Germinal center (tissue), 1 donor: ENCODE measurements at regions not wholly inside any gene's neighbourhood (a gene's known extent, or its start where the extent isn't known, plus 50 kb on each side); places are given as distances from the start of the nearest gene placed in this dataset.
"Not testable (repeated sequence)": the region's sequence is repeated elsewhere in the genome, so short reads cannot be mapped to it uniquely, and the experiment has no call there.

Experiments used
- DNase-seq: peaks from one replicate; pipeline ENCODE4 v3.0.0; 2012; ENCODE audit warnings: mixed read lengths, low spot score

DNA sequence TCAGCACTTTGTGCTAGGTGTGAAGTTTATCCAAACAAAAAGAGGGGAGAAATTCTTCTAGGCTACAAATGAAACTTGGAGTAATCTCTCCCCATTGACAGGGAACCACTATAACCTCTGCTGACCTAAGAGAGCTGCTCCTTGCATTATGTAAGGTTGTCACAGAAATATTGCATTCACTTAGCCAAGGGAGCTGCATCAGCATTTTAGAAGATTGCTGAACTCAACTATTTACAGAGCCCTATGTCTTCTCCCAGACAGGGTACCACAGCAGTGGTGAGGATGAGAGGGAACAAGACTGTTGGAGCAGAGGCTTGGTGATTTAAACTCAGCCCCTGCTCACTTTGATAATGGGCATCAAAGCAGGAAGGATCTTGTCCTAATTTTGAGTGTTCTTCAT is 362.0 kb downstream of the TMEM38B start:
- no peak for DNase-seq

DNA sequence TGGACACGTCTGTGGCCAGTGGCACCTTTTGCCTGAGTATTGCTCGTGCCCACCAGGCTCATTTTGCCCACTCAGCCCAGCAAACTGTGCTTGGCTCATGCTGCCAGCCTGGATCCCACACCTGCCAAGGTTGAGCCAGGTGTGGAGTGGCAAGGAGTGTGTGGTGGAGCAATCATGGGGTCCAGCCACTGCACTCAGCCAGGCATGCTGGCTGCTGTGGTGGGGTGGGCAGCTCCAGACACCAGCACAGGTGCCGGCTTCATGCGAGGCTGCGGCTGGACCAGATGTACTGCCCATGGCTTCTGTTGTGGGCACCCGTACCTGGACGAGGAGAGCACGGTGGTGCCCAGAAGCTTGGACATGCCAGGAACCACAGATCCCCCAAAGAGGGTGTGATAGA is 364.1 kb downstream of the TMEM38B start:
- no peak for DNase-seq

DNA sequence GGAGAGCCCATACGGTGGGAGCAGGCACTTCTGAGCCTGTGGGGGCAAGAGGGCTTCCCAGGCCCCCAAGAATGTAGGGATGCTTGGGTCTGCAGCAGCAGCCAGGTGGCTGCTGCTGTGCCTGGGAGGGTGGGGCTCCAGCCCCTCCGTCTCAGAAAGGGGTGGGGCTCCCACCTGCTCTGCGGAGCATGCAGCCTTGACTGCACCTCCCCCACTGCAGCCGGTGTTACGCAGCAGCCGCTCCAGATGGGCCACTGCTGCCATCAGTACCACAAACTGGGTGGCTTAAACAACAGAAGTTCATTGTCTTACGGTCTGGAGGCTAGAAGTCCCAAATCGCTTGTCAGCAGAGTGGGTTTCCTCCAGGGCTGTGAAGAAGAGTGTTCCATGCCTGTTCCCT is 365.5 kb downstream of the TMEM38B start:
- no peak for DNase-seq

DNA sequence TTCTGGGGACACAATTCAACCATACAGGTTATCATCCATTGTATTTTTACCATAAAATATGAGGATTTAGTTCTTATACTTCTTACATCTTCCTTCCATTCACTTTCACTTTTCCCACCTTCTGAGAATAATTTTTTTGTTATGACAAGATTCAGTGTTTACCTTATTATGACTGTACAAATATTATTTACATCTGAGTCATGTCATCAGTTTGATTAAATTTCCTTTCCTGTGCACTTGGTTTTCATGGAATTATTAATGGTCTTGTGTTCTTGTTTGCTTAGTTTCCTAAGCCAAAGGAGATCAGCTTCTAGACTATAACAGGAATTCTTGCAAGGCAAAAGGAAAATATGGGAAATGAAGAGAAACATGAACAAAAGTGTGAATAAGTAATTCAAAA is 366.5 kb downstream of the TMEM38B start:
- no peak for DNase-seq

DNA sequence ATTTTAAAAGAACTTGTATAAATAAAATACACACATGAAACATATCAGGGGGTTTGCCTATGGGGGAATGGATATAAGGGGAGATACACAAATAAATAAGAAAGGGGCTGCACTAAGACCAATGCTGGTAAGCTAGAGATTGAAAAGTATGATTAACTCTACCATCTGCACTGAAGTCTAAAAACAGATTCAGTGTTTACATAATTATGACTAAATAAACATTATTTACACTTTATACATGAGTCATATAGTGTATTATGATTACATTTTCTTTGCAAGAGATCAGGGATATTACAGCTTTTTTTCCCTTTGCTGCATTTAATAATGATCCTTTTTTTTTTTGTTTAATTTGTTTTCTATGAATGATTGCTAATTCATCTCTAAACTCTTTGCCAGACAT is 367.9 kb downstream of the TMEM38B start:
- no peak for DNase-seq

DNA sequence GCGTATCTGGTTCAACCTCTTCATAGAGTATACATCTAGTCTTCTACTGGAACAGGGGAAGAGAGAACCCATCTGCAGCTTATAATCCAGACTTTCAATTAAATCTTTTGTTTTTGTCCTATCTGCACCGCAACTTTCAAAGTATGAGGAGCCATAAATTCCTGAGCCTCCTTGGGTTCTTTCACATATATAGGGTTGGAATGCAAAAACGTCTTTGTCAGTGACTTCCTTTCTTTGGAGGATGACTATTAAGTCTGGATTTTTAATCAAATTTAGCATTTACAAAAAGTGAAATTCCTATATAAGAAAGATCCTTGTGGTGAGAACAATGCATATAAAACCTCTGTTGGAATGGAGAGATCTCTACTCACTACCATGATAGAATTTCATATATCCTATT is 370.8 kb downstream of the TMEM38B start:
- DNase-seq, result no peak

DNA sequence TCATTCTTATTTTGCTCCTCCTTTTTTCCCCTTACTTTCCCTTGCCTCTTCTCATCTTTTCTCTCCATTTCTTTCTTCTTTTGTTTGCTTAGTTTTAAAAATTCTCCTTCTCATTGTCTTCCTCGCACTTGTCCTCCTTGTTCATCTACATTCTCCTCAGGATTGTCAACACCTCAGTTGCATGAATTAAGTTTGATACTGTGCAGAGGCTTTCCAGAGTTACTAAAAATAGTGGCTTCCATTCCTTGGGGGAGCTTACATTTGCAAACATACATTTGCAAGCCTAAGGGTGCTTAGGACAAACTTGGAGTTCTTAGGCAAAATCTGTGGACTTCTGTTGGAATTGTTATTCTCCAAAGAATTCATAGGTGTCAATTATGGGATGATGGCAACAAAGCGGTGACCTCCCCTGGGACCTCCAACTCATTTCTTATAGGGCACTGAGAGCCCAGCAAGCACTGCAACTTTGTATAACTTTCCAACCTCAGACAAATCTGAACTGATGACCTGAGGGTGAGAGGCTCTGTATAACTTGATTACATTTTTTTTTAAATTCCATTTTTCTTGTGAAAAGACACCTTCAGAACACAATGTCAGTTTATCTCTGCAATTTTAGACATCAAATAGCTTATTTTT is 371.4 kb downstream of the TMEM38B start:
- no peak for DNase-seq

DNA sequence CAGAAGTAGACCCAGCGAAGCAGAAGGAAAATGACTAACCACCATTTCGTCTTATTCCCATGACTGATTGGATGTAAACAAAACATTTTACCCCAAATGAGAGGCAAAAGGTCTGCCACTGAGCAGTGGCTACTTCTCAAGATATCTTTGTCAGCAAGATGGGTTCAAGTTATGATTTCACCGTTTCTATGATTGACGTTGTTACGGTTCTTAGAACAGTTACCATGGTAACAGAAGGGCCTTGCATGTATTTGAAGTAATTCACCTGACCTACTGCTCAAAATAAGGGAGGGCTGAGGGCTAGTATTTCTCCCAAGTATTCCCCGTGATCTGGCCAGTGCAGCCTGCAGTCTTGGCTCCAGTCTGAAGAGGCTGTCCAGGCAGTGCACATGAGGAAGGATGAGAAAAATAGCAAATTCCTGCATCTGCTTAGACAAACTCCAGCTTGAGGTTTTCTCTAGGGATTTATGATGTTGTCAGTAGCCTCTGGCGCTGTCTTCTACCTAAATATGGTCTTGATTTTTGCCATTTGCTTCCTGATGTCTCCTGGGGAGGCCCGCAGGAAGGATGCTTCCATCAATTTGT is 372.7 kb downstream of the TMEM38B start:
- no peak for DNase-seq

DNA sequence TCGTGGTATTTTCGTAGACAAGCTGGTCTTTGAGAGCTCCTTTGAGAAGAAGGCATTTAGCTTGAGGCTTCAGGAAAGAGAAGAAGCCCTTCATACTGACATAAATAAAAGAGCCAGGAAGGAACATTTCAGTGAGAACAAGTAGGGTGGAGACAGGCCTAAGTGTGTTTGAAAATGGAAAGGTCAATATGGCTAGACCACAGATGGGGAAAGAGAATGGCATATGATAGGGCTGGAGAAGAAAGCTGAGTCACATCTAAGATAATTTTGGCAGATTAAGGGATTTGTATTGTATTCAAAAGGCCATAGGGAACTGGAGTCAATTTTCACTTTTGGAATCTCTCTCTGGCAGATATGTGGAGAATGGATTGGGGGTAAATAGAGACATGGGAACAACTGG is 374.9 kb downstream of the TMEM38B start:
- no peak for DNase-seq

DNA sequence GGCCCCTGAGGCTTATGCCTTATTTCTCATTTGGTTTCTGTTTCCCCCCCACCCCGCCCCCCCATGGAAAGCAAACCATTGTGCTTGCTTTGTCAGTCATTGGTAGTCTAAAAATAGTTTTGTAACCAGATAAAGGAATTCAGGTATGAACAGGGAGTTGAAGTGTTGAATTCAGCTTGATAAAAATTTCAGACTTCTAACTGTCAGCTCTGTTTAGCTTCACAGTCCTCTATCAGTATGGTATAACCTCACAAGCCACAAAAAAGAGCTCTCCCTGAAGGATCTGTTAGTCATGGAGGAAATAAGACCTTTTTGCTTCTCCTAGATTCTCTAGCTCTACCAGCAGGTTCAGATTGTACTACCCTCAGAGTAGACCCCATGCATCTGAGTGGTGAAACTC is 378.1 kb downstream of the TMEM38B start:
- no peak for DNase-seq

DNA sequence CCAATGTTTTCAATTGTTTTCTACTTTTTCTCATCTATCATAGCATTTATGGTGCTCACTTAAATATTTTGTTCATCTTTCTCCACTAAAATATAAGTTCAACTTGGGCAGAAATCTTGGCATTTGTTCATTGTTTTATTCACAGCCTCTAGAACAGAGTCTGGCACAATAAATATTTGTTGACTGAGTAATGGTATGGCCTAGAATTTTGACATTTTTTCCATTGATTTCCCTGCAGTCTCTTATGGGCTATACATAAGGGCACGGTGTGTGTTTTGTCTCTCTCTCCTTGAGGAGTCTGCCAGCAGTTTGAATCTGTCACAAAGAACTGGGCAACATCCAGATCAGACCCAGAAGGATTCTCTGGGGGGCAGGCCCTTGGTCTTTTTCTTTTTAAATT is 379.7 kb downstream of the TMEM38B start:
- DNase-seq, result no peak

DNA sequence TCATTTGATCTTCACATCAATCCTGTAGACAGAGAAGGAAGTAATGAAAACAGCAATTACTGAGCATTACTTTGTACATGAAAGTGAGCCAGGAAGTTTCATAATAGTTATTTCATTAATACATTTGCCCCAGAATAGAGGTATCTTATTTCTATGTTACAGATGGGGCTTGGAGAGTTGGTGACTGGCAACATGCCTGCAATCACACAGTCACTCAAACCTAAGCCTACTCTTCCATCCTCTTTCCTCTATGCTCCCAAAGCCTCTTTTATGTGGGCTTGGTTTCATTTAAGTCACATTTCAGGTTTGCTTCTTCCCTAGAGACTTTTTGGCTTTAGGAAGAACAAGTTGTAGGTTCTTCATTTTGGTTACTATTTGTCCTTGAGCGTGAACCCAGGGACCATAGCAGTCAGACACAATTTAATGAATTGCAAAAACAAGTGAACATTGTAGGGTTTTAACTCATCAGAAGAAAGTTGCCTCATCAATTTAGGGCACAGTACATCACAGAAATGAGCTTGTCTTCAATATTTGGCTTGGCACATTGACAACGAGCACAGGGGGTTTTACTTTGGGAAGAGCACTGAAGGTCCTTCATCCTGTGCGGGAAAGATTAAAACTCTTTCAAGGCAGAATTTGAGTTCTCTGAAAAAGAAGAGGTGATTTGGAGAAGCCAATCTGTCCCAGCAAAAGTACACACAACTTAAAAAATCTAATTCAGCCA is 381.1 kb downstream of the TMEM38B start:
- no peak for DNase-seq

DNA sequence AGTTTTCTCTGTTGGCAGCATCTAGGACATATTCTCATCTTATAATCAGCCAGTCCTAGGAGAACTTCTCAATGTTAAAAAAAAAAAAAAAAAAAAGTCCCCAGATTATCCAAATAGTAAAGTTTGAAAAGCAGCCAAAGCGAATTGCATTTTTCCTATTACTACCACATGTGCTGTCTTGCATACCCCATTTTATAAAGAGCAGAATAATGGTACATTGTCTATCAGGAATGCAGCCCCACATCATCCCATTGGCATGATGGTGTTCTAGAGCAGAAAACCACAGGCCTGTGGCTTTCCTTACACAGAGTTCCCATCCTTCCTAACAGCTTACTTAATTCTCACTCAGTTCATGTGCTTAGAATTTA is 381.6 kb downstream of the TMEM38B start:
- no peak for DNase-seq

DNA sequence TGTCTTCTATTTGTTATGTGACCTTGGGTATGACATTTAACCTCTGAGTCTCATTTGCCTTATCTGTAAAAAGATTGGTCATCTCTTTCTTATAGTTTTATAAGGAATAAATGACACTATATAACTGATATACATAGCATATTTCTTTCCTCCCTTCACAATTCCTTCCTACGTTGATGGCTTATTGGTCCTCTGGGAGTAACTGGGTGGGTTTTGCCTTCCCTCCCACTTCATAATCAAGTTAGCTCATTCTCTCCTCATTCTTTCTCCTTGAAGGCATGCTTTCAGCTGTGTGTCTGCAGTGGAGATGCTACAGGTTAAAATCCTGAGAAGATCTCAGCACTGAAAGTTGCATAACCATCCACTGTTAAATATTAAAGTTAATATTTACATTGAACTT is 382.4 kb downstream of the TMEM38B start:
- no peak for DNase-seq

DNA sequence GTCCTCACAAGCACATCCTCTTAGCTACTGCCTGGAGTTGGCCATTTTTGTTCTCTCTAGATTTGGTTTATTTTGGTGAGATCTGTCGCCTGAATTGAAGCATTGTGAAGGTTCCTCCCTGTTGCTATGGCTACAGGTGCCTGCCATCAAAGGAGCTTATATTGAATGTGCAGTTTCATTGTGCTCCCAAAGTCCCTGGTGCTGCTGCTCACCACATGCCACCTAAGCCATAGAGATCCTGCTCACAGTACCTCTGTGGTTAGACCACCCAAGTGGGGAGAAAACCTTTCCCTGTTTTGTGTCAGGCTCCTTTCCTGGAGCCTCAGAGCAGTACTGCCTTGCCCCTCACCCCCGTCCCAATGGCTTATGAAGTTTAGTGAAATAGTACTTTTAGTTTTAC is 383.4 kb downstream of the TMEM38B start:
- DNase-seq, result no peak

DNA sequence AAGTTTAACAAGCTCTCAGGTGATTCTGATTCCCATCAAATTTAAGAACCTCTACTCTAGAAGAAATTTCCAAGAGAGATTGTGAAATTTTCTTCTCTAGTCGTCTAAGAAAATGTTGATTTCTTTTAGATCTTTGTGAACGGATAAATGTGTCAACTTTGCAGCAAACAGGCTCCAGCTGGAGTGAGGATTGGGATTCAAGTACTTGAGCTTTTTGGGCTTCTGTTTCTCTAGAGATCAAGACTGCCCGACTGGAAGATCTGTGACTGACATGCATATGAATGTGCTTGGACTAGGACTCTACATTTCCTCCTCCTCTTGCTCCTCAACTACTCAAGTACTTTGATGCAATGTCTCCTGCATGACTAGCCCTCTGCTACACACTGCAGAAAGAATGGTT is 388.3 kb downstream of the TMEM38B start:
- DNase-seq, result no peak

DNA sequence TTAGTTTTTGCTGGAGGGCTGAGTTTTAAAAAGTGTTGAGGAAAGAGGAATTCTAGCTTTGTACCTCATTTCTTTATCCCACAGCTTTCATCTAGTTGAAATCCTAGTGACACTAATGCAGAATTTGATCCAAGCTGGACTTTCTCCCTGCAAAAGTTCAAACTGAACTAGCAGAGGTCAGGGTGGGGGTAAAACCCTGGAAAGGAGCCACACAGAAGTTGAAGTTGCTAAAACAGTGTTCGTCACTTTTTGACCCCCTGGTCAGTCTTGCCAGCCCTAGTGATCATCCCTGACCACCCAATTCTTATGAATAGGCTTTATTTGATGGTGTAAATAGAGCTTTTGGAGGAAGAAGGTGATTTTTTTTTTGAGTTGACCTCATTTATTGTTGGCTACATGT is 390.4 kb downstream of the TMEM38B start:
- DNase-seq, result no peak

DNA sequence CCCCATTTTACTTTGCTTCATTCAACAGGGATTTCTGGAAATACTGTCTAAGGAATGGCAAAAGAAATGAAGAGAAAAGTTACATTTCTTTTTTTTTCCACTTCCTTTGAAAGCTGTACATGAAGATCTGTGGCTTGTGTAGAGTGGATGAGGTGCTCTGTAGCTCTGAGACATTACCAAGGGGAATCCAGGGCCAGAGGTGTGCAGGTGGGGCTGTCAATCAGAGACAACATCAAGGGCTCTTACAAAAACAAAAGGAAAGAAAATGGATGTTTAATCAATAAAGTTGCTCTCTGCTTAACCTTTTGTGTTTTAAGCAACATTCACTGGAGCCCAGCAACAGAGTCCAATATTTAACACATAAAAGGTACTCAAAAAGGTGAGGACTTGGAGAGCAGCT is 391.1 kb downstream of the TMEM38B start:
- DNase-seq, result no peak

DNA sequence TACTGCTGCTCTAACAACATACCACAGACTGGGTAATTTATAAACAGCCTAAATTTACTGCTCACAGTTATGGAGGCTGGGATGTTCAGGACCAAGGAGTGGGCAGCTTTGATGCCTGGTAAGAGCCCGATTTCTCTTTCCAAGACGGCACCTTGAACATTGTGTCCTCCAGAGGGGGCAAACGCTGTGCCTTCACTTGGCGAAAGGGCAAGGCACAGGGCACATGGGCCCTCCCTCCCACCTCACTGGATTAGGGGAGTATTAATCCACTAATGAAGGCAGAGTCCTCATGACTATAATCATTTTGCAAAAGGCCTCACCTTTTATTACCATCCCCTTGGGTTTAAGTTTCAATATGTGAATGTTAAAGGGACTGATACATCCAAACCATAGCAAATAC is 397.7 kb downstream of the TMEM38B start:
- no peak for DNase-seq

DNA sequence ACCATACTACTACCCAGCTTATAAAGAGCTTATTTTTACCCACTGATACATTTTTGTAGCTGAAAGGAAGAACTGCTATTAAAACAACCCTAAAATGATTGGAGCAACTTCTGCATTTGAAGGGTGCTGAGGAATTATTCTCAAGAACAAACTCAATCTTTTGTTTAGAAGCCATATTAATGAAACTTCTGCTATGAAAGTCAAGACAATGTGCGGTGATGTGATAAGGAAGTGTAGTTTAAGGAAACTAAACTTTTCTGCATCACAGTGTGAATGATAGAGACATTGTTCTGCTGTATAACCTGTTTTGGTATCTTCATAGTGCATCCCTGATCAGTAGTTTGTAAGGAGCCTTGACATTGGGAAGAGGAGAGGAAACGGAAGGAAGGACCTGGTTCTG is 408.5 kb downstream of the TMEM38B start:
- DNase-seq, result no peak

DNA sequence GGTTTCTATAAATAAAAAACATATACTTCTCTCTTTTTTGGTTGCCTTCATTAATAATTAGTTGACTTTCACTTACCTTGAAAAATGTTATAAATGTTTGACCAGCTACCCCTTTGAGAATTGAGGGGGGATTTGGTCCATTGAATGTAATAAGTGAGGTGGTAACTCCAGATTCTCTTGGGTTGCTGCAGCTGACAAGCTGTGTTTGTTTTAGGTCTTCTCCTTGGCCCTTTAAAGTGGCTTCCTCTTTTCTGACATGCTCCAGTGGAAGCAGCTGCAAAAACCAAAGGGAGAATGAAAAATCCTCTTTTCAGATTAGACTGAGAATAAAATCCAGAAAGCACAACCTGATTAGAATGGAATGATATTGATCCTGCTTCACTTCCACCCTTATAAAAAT is 410.5 kb downstream of the TMEM38B start:
- no peak for DNase-seq

DNA sequence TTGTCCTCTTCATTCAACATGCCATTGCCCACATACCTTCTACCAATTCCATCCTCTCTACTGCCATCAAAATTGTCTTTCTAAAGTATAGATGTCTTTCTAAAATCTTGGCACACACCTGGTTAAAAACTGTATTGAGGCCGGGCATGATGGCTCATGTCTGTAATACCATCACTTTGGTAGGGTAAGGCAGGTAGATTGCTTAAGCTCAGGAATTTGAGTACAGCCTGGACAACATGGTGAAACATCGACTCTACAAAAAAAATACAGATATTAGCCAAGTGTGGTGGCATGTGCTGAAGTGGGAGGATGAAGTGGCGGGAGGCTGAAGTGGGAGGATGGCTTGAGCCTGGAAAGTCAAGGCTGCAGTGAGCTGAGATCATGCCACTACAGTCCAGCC is 412.1 kb downstream of the TMEM38B start:
- no peak for DNase-seq

DNA sequence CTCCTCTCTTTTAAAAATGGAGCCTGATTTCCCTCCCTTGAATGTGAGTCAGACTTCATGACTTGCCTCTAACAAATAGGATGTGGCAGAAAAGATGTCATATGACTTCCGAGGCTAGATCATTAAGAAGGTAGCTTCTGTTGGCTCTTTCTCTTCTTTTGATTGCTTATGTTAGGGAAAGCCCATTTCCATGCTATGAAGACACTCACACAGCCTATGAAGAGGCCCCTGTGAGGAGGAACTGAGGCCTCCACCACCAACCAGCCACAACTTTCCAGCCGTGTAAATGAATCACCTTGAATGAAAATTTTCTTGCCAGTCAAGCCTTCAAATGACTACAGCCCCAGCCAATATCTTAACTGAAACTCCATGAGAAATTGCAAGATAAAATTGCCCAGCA is 413.4 kb downstream of the TMEM38B start:
- DNase-seq, result no peak

DNA sequence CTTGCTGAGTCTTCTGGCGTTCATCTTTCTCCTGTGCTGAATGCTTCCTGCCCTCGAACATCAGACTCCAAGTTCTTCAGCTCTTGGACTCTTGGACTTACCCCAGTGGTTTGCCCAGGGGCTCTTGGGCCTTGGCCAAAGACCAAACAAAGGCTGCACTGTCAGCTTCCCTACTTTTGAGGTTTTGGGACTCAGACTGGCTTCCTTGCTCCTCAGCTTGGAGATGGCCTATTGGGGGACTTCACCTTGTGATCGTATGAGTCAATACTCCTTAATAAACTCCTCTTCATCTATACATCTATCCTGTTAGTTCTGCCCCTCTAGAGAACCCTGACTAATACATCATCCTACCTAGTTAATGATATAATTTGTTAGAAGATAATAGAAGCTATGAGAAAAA is 415.4 kb downstream of the TMEM38B start:
- not testable (repeated sequence) for DNase-seq
